ENCODE measurements at regions not wholly inside any gene's neighbourhood (a gene's known extent, or its start where the extent isn't known, plus 50 kb on each side); places are given as distances from the start of the nearest gene placed in this dataset.

DNA sequence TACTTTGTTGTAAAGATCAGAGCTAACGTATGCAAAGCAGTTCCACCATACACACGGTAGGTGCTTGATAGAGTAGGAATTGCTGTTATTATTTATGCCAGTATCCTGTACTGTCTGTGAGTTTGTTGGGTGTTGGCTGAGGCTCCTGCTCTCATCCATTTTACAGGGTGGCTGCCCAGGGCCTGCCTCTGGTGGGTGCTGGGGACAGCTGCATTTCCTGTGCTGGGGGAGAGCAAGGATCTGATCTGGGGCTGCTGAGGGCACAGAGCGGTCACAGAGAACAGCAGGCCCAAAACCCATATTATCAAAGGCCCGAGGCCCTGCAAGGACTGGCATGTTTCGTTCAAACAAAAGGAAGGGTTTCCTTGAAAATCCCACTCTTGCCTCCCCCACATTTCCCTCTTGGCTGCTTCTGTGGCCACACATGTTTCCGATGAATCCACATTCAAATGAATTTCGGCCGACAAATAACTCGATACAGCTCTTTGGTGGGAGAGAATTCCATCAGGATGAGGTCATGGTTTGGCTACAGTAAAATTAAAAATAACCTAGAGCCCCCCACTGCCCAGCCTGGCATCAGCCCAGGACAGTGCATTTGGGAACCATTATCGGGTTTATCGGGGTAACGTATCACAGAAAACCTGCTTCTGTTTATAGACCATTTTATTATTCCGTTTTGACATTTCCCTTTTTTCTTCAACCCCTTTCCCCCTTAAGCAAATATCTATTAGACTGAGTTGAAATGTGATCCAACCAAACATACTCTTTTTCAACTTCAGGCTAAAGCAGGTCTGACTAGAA, 143.4 kb downstream of the CYRIA start:
- Histone ChIP-seq H3K36me3 (ENCODE audit: control insufficient read depth, low read depth, low read length) (no peaks in the 10 kb centered on the region), H3K27me3 (ENCODE audit: control insufficient read depth, insufficient read depth, low read length) (no peaks in the 10 kb centered on the region), H3K4me3 (ENCODE audit: low read length) (no peak overlapping the region), H3K4me1 (ENCODE audit: control insufficient read depth, low read depth, low read length) (no peaks in the 10 kb centered on the region), H3K9me3 (ENCODE audit: control insufficient read depth, low read depth, low read length) (no peaks in the 10 kb centered on the region), H3K9ac (ENCODE audit: low read length) (no peak overlapping the region), H3K27ac (ENCODE audit: low read length) (no peak overlapping the region)

DNA sequence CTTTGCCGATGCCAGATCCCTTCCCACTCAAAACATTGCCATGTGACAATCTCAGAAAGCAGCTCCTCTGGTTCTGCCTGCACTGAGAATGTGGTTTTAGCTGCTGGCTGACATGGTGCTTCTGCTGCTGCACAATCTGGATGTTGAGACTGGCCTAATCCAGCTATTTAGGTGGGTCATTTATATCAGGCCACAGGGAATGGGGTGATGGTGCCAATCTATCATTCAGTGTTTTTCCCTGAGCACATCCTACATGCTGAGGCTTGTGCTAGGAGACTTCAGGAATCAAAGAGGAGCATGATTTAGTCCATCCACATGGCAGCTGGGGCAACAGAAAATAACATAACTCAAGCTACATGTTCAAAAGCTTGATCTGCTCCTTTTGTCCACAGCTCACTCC, 144.7 kb downstream of the CYRIA start:
- Histone ChIP-seq H3K27ac (ENCODE audit: low read length) (no peak overlapping the region), H3K4me1 (ENCODE audit: control insufficient read depth, low read depth, low read length) (no peaks in the 10 kb centered on the region), H3K27me3 (ENCODE audit: control insufficient read depth, insufficient read depth, low read length) (no peaks in the 10 kb centered on the region), H3K4me3 (ENCODE audit: low read length) (no peak overlapping the region), H3K9ac (ENCODE audit: low read length) (no peak overlapping the region), H3K9me3 (ENCODE audit: control insufficient read depth, low read depth, low read length) (no peaks in the 10 kb centered on the region), H3K36me3 (ENCODE audit: control insufficient read depth, low read depth, low read length) (no peaks in the 10 kb centered on the region)

DNA sequence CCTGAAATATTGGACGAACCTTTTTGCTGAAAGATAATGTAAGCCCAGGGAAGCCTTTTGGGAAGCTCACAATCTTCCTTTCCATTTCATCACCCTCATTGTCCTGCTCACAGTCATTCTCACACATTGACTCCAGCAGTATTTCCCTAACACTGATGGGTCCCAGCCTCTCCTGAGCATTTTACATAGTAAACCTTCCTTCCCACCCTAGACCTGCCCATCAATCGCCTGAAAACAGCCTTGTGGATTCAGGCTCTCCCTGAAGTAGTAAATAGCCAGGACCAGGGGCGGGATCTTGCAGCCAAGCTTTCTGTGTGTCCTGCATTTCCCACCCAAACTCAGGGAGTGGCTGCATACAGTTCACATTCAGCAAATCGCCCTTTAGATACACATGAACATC, 149.9 kb downstream of the CYRIA start:
- H3K9ac ChIP-seq (ENCODE audit: low read length) = no peak overlapping the region
- H3K27ac ChIP-seq (ENCODE audit: low read length) = no peak overlapping the region
- no peaks in the 10 kb centered on the region for H3K9me3 ChIP-seq (ENCODE audit: control insufficient read depth, low read depth, low read length)
- no peaks in the 10 kb centered on the region for H3K27me3 ChIP-seq (ENCODE audit: control insufficient read depth, insufficient read depth, low read length)
- no peaks in the 10 kb centered on the region for H3K4me1 ChIP-seq (ENCODE audit: control insufficient read depth, low read depth, low read length)
- no peak overlapping the region for H3K4me3 ChIP-seq (ENCODE audit: low read length)
- H3K36me3 ChIP-seq (ENCODE audit: control insufficient read depth, low read depth, low read length) = no peaks in the 10 kb centered on the region

DNA sequence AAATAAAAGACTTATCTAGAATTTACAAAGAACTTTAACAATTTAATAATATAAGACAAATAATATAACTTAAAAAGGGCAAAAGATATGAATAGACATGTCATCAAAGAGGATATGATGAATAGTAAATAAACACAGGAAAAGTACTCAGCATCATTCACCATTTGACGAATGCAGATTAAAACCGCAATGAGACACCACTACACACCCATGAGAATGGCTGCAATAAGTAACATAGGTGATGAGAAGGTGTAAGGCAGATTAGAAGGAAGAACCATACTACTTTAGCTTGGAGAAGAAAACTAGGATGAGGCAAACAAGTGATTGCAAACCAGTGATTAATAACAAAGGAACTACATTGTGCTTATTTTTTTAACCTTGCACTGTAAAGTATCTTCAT, 152.0 kb downstream of the CYRIA start:
- Histone ChIP-seq H3K4me3 (ENCODE audit: low read length) (no peak overlapping the region), H3K4me1 (ENCODE audit: control insufficient read depth, low read depth, low read length) (peaks cover under 1% of the 10 kb centered on the region)

DNA sequence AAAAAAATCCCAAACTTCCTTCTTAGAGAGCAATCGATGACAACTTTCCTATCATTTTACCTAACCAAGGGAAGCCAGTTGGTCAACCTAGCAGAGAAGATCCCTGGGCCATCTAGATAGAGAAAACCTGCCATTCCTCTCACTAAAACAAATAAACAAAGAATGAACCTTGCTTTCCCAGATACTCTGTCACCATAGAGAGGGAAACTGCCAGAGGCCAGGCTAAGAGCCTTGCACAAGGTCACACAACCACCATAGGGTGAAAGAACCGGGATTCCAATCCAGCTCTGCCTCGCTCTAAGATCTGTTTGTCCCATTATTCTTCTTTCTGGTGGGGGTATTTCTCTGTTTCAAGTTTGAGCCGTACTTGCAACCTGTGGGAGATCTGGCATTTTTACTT, 154.6 kb downstream of the CYRIA start:
- peaks cover 11% of the 10 kb centered on the region for H3K27me3 ChIP-seq (ENCODE audit: control insufficient read depth, insufficient read depth, low read length)
- no peaks in the 10 kb centered on the region for H3K9me3 ChIP-seq (ENCODE audit: control insufficient read depth, low read depth, low read length)
- H3K27ac ChIP-seq (ENCODE audit: low read length) = no peak overlapping the region
- no peak overlapping the region for H3K4me3 ChIP-seq (ENCODE audit: low read length)
- H3K36me3 ChIP-seq (ENCODE audit: control insufficient read depth, low read depth, low read length) = no peaks in the 10 kb centered on the region
- H3K4me1 ChIP-seq (ENCODE audit: control insufficient read depth, low read depth, low read length) = peaks cover 7% of the 10 kb centered on the region
- no peak overlapping the region for H3K9ac ChIP-seq (ENCODE audit: low read length)

More for the DNA sequence above, 152.0 kb downstream of the CYRIA start:
- H3K9ac ChIP-seq (ENCODE audit: low read length) = no peak overlapping the region
- H3K9me3 ChIP-seq (ENCODE audit: control insufficient read depth, low read depth, low read length) = no peaks in the 10 kb centered on the region
- no peaks in the 10 kb centered on the region for H3K36me3 ChIP-seq (ENCODE audit: control insufficient read depth, low read depth, low read length)
- peaks cover 3% of the 10 kb centered on the region for H3K27me3 ChIP-seq (ENCODE audit: control insufficient read depth, insufficient read depth, low read length)
- no peak overlapping the region for H3K27ac ChIP-seq (ENCODE audit: low read length)

DNA sequence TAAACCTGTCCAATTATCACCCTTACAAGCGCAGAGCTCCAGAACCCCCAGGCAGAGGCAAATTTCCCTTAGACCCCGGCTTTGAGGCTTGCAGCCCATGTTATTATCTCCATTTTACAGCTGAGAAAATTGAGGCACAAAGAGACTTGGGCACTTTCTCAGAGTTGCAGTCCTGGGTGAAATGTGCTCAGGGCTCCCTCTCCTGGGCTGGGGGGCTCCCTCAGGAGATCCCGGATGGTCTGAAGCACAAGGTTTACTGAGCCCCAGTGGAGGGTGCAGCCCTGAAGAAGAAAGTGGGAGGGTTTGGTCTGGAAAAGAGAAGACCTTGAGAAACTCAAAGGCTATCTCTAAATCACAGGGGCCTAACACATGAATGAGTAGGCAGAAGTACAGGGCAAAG, 156.6 kb downstream of the CYRIA start:
- Histone ChIP-seq H3K9ac (ENCODE audit: low read length) (no peak overlapping the region), H3K27me3 (ENCODE audit: control insufficient read depth, insufficient read depth, low read length) (peaks cover 11% of the 10 kb centered on the region), H3K36me3 (ENCODE audit: control insufficient read depth, low read depth, low read length) (no peaks in the 10 kb centered on the region), H3K9me3 (ENCODE audit: control insufficient read depth, low read depth, low read length) (no peaks in the 10 kb centered on the region), H3K4me3 (ENCODE audit: low read length) (no peak overlapping the region), H3K4me1 (ENCODE audit: control insufficient read depth, low read depth, low read length) (peaks cover 7% of the 10 kb centered on the region), H3K27ac (ENCODE audit: low read length) (no peak overlapping the region)

DNA sequence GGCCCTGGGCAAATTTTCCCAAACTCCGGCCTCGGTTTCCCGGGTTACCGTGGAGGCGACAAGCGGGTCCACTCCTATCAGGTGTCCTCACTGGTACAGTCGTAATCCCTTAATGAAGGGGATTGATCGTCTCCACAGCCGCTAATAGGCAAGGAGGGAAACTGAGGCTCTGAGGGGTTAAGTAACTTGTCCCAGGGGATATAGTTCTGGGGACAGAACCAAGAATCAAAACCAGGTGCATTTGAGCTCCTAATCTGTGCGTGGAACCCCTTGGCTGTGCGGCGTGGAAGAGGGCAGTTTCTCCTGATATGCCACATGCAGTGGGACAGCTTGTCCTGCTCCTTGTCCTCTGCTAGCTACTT, 157.2 kb downstream of the CYRIA start:
- Histone ChIP-seq H3K9ac (ENCODE audit: low read length) (no peak overlapping the region), H3K36me3 (ENCODE audit: control insufficient read depth, low read depth, low read length) (no peaks in the 10 kb centered on the region), H3K4me3 (ENCODE audit: low read length) (peak overlapping the region; percentile 32), H3K27me3 (ENCODE audit: control insufficient read depth, insufficient read depth, low read length) (peaks cover 11% of the 10 kb centered on the region), H3K9me3 (ENCODE audit: control insufficient read depth, low read depth, low read length) (no peaks in the 10 kb centered on the region), H3K4me1 (ENCODE audit: control insufficient read depth, low read depth, low read length) (peaks cover 7% of the 10 kb centered on the region), H3K27ac (ENCODE audit: low read length) (no peak overlapping the region)

DNA sequence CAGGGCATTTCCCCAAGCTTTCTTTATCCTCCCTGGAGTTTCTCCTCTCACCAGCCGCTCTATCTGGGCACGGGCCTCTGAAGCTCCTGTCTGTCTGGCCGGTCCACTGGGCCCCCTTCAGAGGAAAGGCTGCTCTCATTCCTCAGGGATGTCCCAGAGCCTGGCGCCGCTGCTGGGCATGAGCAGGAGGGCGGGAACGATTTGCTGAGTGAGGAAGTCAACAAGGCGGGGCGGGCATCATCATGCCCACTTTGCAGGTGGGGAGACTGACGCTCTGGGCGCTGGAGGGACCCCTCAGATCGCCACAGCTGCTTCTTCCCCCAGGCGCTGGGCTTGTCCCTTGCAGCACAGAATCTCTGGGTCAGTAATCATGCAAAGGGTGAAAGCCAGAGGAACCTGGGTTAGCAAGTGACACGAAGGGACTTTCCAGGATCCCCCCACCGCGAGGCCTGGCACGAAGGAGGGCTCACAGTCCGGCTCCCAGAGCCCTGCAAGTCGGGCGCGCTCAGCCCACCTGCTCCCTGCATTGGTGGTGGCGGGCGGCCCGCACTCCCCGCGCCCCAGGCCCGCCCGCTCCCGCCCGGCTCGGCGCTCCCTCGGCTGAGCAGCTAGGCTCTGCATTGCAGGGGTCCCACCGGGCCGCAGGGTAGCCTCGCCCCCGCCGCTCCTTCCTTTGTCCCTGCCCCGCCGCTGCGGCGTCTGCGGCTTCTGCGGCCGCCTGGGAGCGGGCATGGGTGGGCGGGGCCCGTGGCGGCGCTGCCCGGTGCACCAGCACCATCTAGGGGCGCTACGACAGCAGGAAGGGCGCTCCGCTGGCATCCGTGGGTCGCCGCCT, 157.8 kb downstream of the CYRIA start:
- no peaks in the 10 kb centered on the region for H3K36me3 ChIP-seq (ENCODE audit: control insufficient read depth, low read depth, low read length)
- H3K27me3 ChIP-seq (ENCODE audit: control insufficient read depth, insufficient read depth, low read length) = peaks cover 11% of the 10 kb centered on the region
- peaks cover 7% of the 10 kb centered on the region for H3K4me1 ChIP-seq (ENCODE audit: control insufficient read depth, low read depth, low read length)
- H3K4me3 ChIP-seq (ENCODE audit: low read length) = peak overlapping the region; percentile 53
- peak overlapping the region; percentile 34 for H3K9ac ChIP-seq (ENCODE audit: low read length)
- no peak overlapping the region for H3K27ac ChIP-seq (ENCODE audit: low read length)
- H3K9me3 ChIP-seq (ENCODE audit: control insufficient read depth, low read depth, low read length) = no peaks in the 10 kb centered on the region

DNA sequence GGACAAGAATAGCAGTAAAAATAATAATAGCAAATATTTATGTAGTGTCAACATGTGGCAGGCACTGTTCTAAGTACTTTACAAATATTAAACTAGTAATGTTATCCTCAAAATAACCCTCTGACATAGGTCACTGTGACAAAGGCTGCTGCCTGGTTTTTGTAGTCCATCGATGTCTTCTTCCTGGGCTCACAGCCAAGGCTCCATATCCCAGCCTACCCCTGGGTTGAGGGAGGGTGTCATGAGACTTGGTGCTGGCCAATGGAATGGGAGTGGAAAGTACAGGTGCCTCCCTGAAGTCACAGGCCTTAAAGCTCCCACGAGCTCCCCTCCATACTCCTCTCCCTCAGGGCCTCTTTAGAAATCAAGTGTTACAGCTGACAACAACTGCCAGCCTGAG, 159.3 kb downstream of the CYRIA start:
- Histone ChIP-seq H3K4me1 (ENCODE audit: control insufficient read depth, low read depth, low read length) (peaks cover 7% of the 10 kb centered on the region), H3K27me3 (ENCODE audit: control insufficient read depth, insufficient read depth, low read length) (peaks cover 11% of the 10 kb centered on the region), H3K9me3 (ENCODE audit: control insufficient read depth, low read depth, low read length) (no peaks in the 10 kb centered on the region), H3K36me3 (ENCODE audit: control insufficient read depth, low read depth, low read length) (no peaks in the 10 kb centered on the region), H3K9ac (ENCODE audit: low read length) (no peak overlapping the region), H3K27ac (ENCODE audit: low read length) (no peak overlapping the region), H3K4me3 (ENCODE audit: low read length) (no peak overlapping the region)

DNA sequence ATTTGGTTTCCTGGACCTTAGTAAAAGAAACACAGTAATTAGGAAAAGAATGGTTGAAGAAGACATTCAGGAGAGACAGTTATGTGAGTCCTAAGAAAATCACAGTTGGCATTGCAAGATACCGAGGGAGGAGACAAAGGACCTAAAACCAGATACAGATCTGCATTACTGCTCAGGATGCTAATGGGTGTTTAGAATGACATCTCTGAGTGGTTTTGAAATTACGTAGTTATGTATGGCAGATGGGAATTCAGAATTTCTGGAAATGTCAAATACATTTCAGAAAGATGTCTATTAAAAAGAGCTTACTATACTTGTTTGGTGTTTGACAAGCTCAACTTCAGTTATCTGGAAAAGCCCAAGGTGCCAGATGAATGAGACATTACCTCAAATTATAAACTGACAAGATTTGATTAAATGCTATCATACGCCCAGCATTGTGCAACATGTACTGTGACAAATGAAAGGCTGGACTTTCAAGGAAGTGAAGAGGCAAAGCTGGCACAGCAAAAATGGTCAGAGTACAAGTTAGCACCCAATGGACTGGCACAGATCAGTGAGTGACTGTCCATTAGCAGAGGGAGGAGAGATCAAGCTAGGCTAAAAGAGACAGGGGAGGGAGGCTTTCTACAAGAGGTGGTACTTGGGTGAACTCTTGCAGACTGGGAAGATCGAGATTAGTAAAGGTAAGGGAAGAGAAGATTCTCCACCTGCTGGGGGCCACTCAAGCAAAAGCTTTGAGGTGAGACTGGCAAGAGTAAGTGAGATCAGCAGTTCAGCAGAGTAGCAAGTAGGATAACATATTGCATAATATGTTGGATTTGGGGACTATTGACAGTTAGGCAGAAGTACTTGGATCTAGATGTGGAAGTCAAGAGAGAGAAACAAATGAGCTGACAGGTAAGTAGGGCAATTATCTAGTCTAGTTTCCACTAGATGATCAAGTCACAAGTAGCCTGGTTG, 168.9 kb downstream of the CYRIA start:
- Histone ChIP-seq H3K27ac (ENCODE audit: low read length) (no peak overlapping the region), H3K4me3 (ENCODE audit: low read length) (no peak overlapping the region), H3K36me3 (ENCODE audit: control insufficient read depth, low read depth, low read length) (no peaks in the 10 kb centered on the region), H3K9me3 (ENCODE audit: control insufficient read depth, low read depth, low read length) (no peaks in the 10 kb centered on the region), H3K9ac (ENCODE audit: low read length) (no peak overlapping the region), H3K4me1 (ENCODE audit: control insufficient read depth, low read depth, low read length) (no peaks in the 10 kb centered on the region), H3K27me3 (ENCODE audit: control insufficient read depth, insufficient read depth, low read length) (no peaks in the 10 kb centered on the region)

DNA sequence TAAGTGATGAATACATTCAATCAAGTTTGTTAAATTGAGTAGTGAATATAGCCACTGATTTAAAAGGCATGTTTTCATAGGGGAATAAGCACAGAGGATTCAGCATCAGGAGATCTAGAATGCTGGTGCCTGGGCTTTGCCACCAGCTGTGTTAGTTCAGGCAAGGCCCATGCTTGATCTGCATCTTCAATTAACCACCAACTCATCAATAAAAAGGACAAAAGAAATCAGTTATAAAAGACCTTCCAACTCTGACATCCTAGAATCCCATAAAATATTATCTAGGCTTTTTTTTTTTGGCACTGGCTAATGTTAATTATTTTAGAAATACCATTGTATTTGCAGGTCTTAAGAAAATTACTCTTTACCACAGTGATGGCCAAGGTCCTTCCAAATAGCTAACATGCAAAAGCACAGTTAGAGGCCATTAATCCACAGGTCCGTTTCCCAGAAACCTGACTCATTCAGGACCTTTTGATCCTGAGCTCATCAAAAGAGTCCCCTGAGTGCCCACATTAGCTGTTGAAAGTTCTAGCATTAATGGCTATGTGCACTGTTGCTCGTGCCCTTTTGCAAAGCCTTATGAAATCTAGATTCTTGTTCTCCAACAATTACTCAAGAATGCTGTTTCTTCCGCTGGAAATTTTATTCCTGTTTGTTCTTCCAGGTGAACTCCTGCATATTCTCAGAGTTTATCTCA, 170.0 kb downstream of the CYRIA start:
- Histone ChIP-seq H3K36me3 (ENCODE audit: control insufficient read depth, low read depth, low read length) (no peaks in the 10 kb centered on the region), H3K4me1 (ENCODE audit: control insufficient read depth, low read depth, low read length) (no peaks in the 10 kb centered on the region), H3K9ac (ENCODE audit: low read length) (no peak overlapping the region), H3K9me3 (ENCODE audit: control insufficient read depth, low read depth, low read length) (no peaks in the 10 kb centered on the region), H3K4me3 (ENCODE audit: low read length) (no peak overlapping the region), H3K27me3 (ENCODE audit: control insufficient read depth, insufficient read depth, low read length) (no peaks in the 10 kb centered on the region), H3K27ac (ENCODE audit: low read length) (no peak overlapping the region)

All from iPS-18a (cell line).